ENCODE measurements at regions not wholly inside any gene's neighbourhood (a gene's known extent, or its start where the extent isn't known, plus 50 kb on each side); places are given as distances from the start of the nearest gene placed in this dataset.

DNA sequence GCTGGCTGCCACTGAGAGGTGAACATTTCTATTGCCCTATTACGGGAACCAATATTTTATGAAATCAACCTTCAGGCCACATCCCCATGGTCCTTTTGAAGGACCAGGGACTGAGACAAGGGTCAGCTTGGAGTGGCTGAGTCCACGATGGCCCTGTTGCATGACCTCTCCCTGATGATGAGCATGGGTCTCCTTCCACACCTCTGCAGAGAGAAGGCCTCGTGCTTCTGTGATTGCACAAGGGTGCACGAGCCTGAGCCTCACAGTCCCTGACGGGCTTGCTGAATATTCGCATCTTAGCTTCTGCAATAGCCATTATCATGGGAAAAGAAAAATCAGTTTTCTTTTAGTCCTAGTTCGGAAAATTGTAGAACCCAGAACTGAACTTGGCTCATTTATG is 255.0 kb upstream of the IRX2 start:
- H2AFZ ChIP-seq (ENCODE audit: low read length), result no peak overlapping the region
- H4K8ac ChIP-seq (ENCODE audit: extremely low read depth, insufficient read depth, low read length), result no peak overlapping the region
- H3K36me3 ChIP-seq (ENCODE audit: control insufficient read depth in 2 of 4, insufficient read depth in 4 of 4, low read length in 3 of 4), result no peaks in the 10 kb centered on the region
- DNase-seq (ENCODE audit: low read depth in 1 of 2, low spot score in 2 of 2) (peak in 1 of 2 experiments; percentile 6), FAIRE-seq (no peak)
- no peak overlapping the region for H2BK5ac ChIP-seq (ENCODE audit: low read depth, low read length)
- no peak for TF ChIP-seq BCL11A (IDR thresholded peaks at IDR 0.05; ENCODE audit: low read depth in 2 of 2, low read length in 2 of 2)
- TF ChIP-seq CHD1 (IDR thresholded peaks at IDR 0.05; ENCODE audit: low read depth, low read length), result no peak
- TF ChIP-seq RAD21 (IDR thresholded peaks at IDR 0.05 in 1 of 2, conservative IDR thresholded peaks at IDR 0.05 in 1 of 2; ENCODE audit: low read depth in 2 of 2, low read length in 2 of 2), result no peak
- no peak for TF ChIP-seq ASH2L (IDR thresholded peaks at IDR 0.05; ENCODE audit: low read length)
- no peak for TF ChIP-seq POLR2A (IDR thresholded peaks at IDR 0.05; ENCODE audit: control extremely low read depth in 1 of 2, low read depth in 2 of 2, low read length in 2 of 2)
- TF ChIP-seq KDM5A (IDR thresholded peaks at IDR 0.05; ENCODE audit: low read length), result no peak
- TF ChIP-seq KDM4A (IDR thresholded peaks at IDR 0.05; ENCODE audit: low read depth, low read length, severe bottlenecking), result no peak
- TF ChIP-seq RNF2 (IDR thresholded peaks at IDR 0.05; ENCODE audit: borderline replicate concordance, low read depth, low read length, missing control alignments, poor library complexity, severe bottlenecking), result no peak
- H2BK120ac ChIP-seq (replicated peaks; ENCODE audit: low read depth, low read length), result no peak overlapping the region
- H3K79me2 ChIP-seq (ENCODE audit: control insufficient read depth in 1 of 2, insufficient read depth in 2 of 2, low read length in 2 of 2), result no peaks in the 10 kb centered on the region
- no peak overlapping the region for H4K91ac ChIP-seq (replicated peaks; ENCODE audit: insufficient read length, low read length)
- no peak overlapping the region for H4K5ac ChIP-seq (ENCODE audit: insufficient read length, low read depth, low read length)
- H3K9me3 ChIP-seq (ENCODE audit: insufficient read depth in 2 of 2, low read depth in 1 of 2, low read length in 1 of 2), result no peaks in the 10 kb centered on the region; a peak in 1 of 4 replicates
- no peak overlapping the region for H3K4me2 ChIP-seq (ENCODE audit: insufficient read depth in 1 of 2, low read depth in 2 of 2, low read length in 2 of 2)
- H2AK5ac ChIP-seq (ENCODE audit: low read depth, low read length), result no peak overlapping the region
- no peak overlapping the region for H3K56ac ChIP-seq (replicated peaks; ENCODE audit: insufficient read length, low read depth, low read length)
- no peak overlapping the region for H3K27ac ChIP-seq (ENCODE audit: low read depth, low read length)
- no peak overlapping the region for H2BK12ac ChIP-seq (ENCODE audit: low read depth, low read length)
- no peaks in the 10 kb centered on the region for H3K4me1 ChIP-seq (replicated peaks in 1 of 4; ENCODE audit: control insufficient read depth in 3 of 4, insufficient read depth in 4 of 4, low read length in 3 of 4)
- ChIA-PET POLR2A (ENCODE audit: partially characterized antibody) (no interaction called here), CTCF (ENCODE audit: partially characterized antibody) (interaction anchor here (0.7 to 1.2 kb wide), 2 partner anchors 201 to 931 kb away, joined by 3 read pairs; no protein-coding TSS in a partner anchor)
- H3K23ac ChIP-seq (ENCODE audit: insufficient read length), result no peak overlapping the region
- no peaks in the 10 kb centered on the region for H4K20me1 ChIP-seq (replicated peaks in 1 of 2; ENCODE audit: control insufficient read depth in 1 of 2, insufficient read depth in 2 of 2, low read length in 2 of 2)
- H2BK20ac ChIP-seq (ENCODE audit: low read length), result no peak overlapping the region
- no peaks in the 10 kb centered on the region for H3K27me3 ChIP-seq (replicated peaks in 1 of 4; ENCODE audit: control insufficient read depth in 3 of 4, extremely low read depth in 1 of 4, insufficient read depth in 3 of 4, low read length in 3 of 4)
- no peak overlapping the region for H2BK15ac ChIP-seq (ENCODE audit: low read length)
- H3K9ac ChIP-seq (replicated peaks in 1 of 4; ENCODE audit: extremely low read depth in 1 of 4, low read depth in 3 of 4, low read length in 3 of 4), result no peak overlapping the region
- H3K14ac ChIP-seq (ENCODE audit: insufficient read length), result no peak overlapping the region
- no peak overlapping the region for H3K4ac ChIP-seq (replicated peaks; ENCODE audit: insufficient read length, low read depth, low read length)
- H3K4me3 ChIP-seq (ENCODE audit: extremely low read depth in 1 of 4, insufficient read depth in 2 of 4, low read depth in 3 of 4, low read length in 4 of 4), result no peak overlapping the region
- WGBS, 2 experiments (ENCODE audit: extremely low coverage in 1 of 2, insufficient coverage in 1 of 2, insufficient read length in 1 of 2, insufficient replicate concordance in 2 of 2, low coverage in 1 of 2, low lambda C conversion rate in 2 of 2, missing lambda C conversion rate in 1 of 2), result 94% methylated on average over 7 of the region's 7 CpGs; no CpG with 5 or more reads in 1 of the 2 experiments
- no peak overlapping the region for H3K18ac ChIP-seq (ENCODE audit: extremely low read depth, low read length)
- H3K79me1 ChIP-seq (ENCODE audit: low read depth, low read length), result no peaks in the 10 kb centered on the region
- H3K23me2 ChIP-seq (ENCODE audit: low read depth, low read length), result no peaks in the 10 kb centered on the region
